ENCODE measurements at regions not wholly inside any gene's neighbourhood (a gene's known extent, or its start where the extent isn't known, plus 50 kb on each side); places are given as distances from the start of the nearest gene placed in this dataset.

DNA sequence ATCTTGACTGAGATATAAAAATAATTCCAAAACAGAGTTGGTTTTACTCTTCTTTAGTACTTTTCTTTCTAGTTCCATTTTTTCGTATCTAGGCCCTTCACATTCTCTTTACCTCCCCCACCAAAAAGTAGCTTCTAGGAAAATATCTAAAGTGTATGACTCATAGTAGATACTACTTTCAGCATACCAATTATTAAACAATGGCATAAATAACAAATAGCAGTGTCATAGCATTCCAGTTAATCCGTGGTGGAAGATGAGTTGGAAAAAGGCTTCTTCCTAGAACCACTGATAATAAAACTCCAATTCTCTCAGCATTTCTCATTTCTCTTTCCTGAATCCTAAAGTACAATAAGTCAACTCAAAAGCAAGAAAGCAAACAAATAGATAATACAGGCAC, 859.0 kb upstream of the B3GALT2 start:
- TF ChIP-seq, protein P1, sequence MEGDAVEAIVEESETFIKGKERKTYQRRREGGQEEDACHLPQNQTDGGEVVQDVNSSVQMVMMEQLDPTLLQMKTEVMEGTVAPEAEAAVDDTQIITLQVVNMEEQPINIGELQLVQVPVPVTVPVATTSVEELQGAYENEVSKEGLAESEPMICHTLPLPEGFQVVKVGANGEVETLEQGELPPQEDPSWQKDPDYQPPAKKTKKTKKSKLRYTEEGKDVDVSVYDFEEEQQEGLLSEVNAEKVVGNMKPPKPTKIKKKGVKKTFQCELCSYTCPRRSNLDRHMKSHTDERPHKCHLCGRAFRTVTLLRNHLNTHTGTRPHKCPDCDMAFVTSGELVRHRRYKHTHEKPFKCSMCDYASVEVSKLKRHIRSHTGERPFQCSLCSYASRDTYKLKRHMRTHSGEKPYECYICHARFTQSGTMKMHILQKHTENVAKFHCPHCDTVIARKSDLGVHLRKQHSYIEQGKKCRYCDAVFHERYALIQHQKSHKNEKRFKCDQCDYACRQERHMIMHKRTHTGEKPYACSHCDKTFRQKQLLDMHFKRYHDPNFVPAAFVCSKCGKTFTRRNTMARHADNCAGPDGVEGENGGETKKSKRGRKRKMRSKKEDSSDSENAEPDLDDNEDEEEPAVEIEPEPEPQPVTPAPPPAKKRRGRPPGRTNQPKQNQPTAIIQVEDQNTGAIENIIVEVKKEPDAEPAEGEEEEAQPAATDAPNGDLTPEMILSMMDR (IDR thresholded peaks at IDR 0.05; ENCODE audit: insufficient read depth, low read length), result no peak
- H3K4me3 ChIP-seq (ENCODE audit: low read depth, low read length), result no peak overlapping the region
- peak; percentile 6 for DNase-seq (ENCODE audit: low read depth)

GRCh38 chr1:194044892-194045291, 858.5 kb upstream of the B3GALT2 start:
- H3K4me3 ChIP-seq (ENCODE audit: low read depth, low read length), result no peak overlapping the region
- TF ChIP-seq, protein P1 (IDR thresholded peaks at IDR 0.05; ENCODE audit: insufficient read depth, low read length), result no peak
- no peak for DNase-seq (ENCODE audit: low read depth)

DNA sequence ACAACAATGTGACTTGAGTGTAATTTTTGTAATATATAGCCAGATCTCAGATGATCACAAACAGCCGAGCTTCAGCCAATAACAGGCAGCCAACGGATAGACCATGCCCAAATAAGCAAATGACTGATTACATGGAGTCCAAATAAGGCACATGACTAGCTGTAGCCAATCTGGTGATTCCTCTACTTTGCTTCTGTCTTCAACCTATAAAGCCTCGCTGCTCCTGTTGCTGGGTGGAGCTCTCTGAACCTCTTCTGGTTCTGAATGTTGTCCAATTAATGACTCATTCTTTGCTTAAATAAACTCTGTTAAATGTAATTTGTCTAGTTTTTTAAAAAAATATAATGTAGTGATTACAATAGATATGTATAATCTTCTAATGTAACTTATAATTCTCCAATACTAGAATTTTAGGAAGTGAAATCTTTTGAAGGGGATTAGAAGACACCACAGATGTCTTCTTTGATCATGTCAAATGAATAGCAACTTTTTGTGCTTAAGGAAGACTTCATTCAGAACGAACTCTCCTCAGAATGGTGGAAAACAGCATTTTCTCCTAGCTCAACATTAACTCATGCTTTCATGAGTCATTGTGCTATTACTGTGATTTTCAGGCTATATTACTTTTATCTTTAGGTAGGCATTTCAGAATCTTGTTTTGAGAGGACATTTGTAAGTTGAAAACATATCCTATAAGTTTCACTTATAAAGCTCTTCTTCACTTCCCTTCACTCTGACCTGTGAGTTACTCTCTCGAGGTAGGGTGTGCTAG, 857.8 kb upstream of the B3GALT2 start:
- TF ChIP-seq, protein P1 (IDR thresholded peaks at IDR 0.05; ENCODE audit: insufficient read depth, low read length), result no peak
- DNase-seq (ENCODE audit: low read depth), result peak; percentile 6
- no peak overlapping the region for H3K4me3 ChIP-seq (ENCODE audit: low read depth, low read length)

GRCh38 chr1:194042736-194043135, 856.3 kb upstream of the B3GALT2 start:
- TF ChIP-seq, protein P1 (IDR thresholded peaks at IDR 0.05; ENCODE audit: insufficient read depth, low read length), result no peak
- no peak for DNase-seq (ENCODE audit: low read depth)
- H3K4me3 ChIP-seq (ENCODE audit: low read depth, low read length), result no peak overlapping the region

DNA sequence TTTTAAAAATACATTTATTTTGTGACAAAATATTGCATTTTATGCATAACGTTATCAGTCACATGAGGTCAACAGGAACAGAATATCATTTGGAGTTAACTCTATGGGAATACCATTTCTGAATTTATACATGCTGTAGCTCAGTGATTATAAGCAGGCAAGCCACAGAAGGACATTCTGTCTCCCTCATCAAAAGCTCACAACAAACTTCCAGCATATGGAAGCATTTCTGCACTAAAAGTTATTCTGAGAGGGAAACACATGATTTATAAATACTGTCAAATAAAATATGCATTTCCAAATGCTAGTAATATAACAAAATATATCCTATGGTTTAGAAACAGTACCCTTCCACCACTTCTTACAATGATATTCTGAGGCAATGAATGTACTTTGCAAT, 854.1 kb upstream of the B3GALT2 start:
- TF ChIP-seq, protein P1 (IDR thresholded peaks at IDR 0.05; ENCODE audit: insufficient read depth, low read length), result no peak
- no peak overlapping the region for H3K4me3 ChIP-seq (ENCODE audit: low read depth, low read length)
- DNase-seq (ENCODE audit: low read depth), result no peak

GRCh38 chr1:194039578-194039977, 853.2 kb upstream of the B3GALT2 start:
- no peak overlapping the region for H3K4me3 ChIP-seq (ENCODE audit: low read depth, low read length)
- TF ChIP-seq, protein P1 (IDR thresholded peaks at IDR 0.05; ENCODE audit: insufficient read depth, low read length), result no peak
- DNase-seq (ENCODE audit: low read depth), result no peak

GRCh38 chr1:194033646-194034045, 847.2 kb upstream of the B3GALT2 start:
- TF ChIP-seq, protein P1 (IDR thresholded peaks at IDR 0.05; ENCODE audit: insufficient read depth, low read length), result no peak
- no peak overlapping the region for H3K4me3 ChIP-seq (ENCODE audit: low read depth, low read length)
- DNase-seq (ENCODE audit: low read depth), result no peak
